ENCODE measurements at regions not wholly inside any gene's neighbourhood (a gene's known extent, or its start where the extent isn't known, plus 50 kb on each side); places are given as distances from the start of the nearest gene placed in this dataset.
A peak's percentile ranks its signal among the peaks of the same experiment; 100 is the strongest.

GRCh38 chr13:99875391-99875790 lies 96.2 kb downstream of the ZIC5 start:
- ATAC-seq (ENCODE audit: low read depth) (no peak), DNase-seq (ENCODE audit: low spot score in 2 of 2) (no peak)
- no peak overlapping the region for H3K4me3 Mint-ChIP-seq
- no peak overlapping the region for H3K27ac Mint-ChIP-seq
- no peaks in the 10 kb centered on the region for H3K9me3 Mint-ChIP-seq
- H3K4me1 Mint-ChIP-seq, result peaks cover 8% of the 10 kb centered on the region
- peaks cover 6% of the 10 kb centered on the region for H3K36me3 Mint-ChIP-seq
- no peaks in the 10 kb centered on the region for H3K27me3 Mint-ChIP-seq

- H3K27ac Mint-ChIP-seq, result no peak overlapping the region
- H3K4me1 Mint-ChIP-seq, result peaks cover 8% of the 10 kb centered on the region
- H3K36me3 Mint-ChIP-seq, result peaks cover 6% of the 10 kb centered on the region
- no peaks in the 10 kb centered on the region for H3K27me3 Mint-ChIP-seq
- DNase-seq (ENCODE audit: low spot score in 2 of 2), result no peak
- no peak overlapping the region for H3K4me3 Mint-ChIP-seq
- no peaks in the 10 kb centered on the region for H3K9me3 Mint-ChIP-seq
- ATAC-seq (ENCODE audit: low read depth), result no peak
These were observed 97.6 kb downstream of the ZIC5 start for GRCh38 chr13:99873832-99874430.

GRCh38 chr13:99873141-99873540 lies 98.4 kb downstream of the ZIC5 start:
- no peaks in the 10 kb centered on the region for H3K9me3 Mint-ChIP-seq

GRCh38 chr13:99871249-99871898 lies 100.2 kb downstream of the ZIC5 start:
- no peaks in the 10 kb centered on the region for H3K9me3 Mint-ChIP-seq
- H3K4me1 Mint-ChIP-seq, result peaks cover 8% of the 10 kb centered on the region
- ATAC-seq (ENCODE audit: low read depth) (no peak), DNase-seq (ENCODE audit: low spot score in 2 of 2) (no peak)
- peak overlapping the region; percentile 45 for H3K27ac Mint-ChIP-seq
- no peak overlapping the region for H3K4me3 Mint-ChIP-seq
- H3K36me3 Mint-ChIP-seq, result peaks cover 18% of the 10 kb centered on the region
- H3K27me3 Mint-ChIP-seq, result no peaks in the 10 kb centered on the region

More at GRCh38 chr13:99873141-99873540, 98.4 kb downstream of the ZIC5 start:
- H3K27ac Mint-ChIP-seq, result no peak overlapping the region
- DNase-seq (ENCODE audit: low spot score in 2 of 2) (no peak), ATAC-seq (ENCODE audit: low read depth) (no peak)
- H3K36me3 Mint-ChIP-seq, result peaks cover 6% of the 10 kb centered on the region
- H3K4me3 Mint-ChIP-seq, result no peak overlapping the region
- H3K27me3 Mint-ChIP-seq, result no peaks in the 10 kb centered on the region
- peaks cover 8% of the 10 kb centered on the region for H3K4me1 Mint-ChIP-seq

- Mint-ChIP-seq H3K9me3 (no peaks in the 10 kb centered on the region), H3K4me3 (no peak overlapping the region), H3K4me1 (peaks cover 8% of the 10 kb centered on the region), H3K27me3 (no peaks in the 10 kb centered on the region), H3K27ac (peak overlapping the region; percentile 45), H3K36me3 (peaks cover 22% of the 10 kb centered on the region)
- DNase-seq (ENCODE audit: low spot score in 2 of 2) (no peak), ATAC-seq (ENCODE audit: low read depth) (no peak)
These were observed 101.0 kb downstream of the ZIC5 start for GRCh38 chr13:99870541-99870940.

GRCh38 chr13:99869830-99870229 lies 101.7 kb downstream of the ZIC5 start:
- ATAC-seq (ENCODE audit: low read depth), result no peak
- no peak for DNase-seq (ENCODE audit: low spot score in 2 of 2)
- Mint-ChIP-seq H3K9me3 (no peaks in the 10 kb centered on the region), H3K27me3 (no peaks in the 10 kb centered on the region), H3K4me1 (peaks cover 8% of the 10 kb centered on the region), H3K36me3 (peaks cover 25% of the 10 kb centered on the region), H3K27ac (no peak overlapping the region), H3K4me3 (no peak overlapping the region)

GRCh38 chr13:99868767-99869166 lies 102.8 kb downstream of the ZIC5 start:
- H3K9me3 Mint-ChIP-seq, result no peaks in the 10 kb centered on the region
- peaks cover 35% of the 10 kb centered on the region for H3K36me3 Mint-ChIP-seq
- H3K4me3 Mint-ChIP-seq, result no peak overlapping the region
- DNase-seq (ENCODE audit: low spot score in 2 of 2) (no peak), ATAC-seq (ENCODE audit: low read depth) (no peak)
- H3K27me3 Mint-ChIP-seq, result no peaks in the 10 kb centered on the region
- H3K4me1 Mint-ChIP-seq, result peaks cover 8% of the 10 kb centered on the region
- no peak overlapping the region for H3K27ac Mint-ChIP-seq

GRCh38 chr13:99867535-99868257 lies 103.9 kb downstream of the ZIC5 start:
- peaks cover 8% of the 10 kb centered on the region for H3K4me1 Mint-ChIP-seq
- no peaks in the 10 kb centered on the region for H3K27me3 Mint-ChIP-seq
- H3K27ac Mint-ChIP-seq, result no peak overlapping the region
- DNase-seq (ENCODE audit: low spot score in 2 of 2), result no peak
- peaks cover 37% of the 10 kb centered on the region for H3K36me3 Mint-ChIP-seq
- no peaks in the 10 kb centered on the region for H3K9me3 Mint-ChIP-seq
- no peak overlapping the region for H3K4me3 Mint-ChIP-seq
- ATAC-seq (ENCODE audit: low read depth), result no peak

- H3K36me3 Mint-ChIP-seq, result peaks cover 31% of the 10 kb centered on the region
- no peak for ATAC-seq (ENCODE audit: low read depth)
- DNase-seq (ENCODE audit: low spot score in 2 of 2), result no peak
- no peaks in the 10 kb centered on the region for H3K9me3 Mint-ChIP-seq
- no peaks in the 10 kb centered on the region for H3K27me3 Mint-ChIP-seq
- peaks cover 8% of the 10 kb centered on the region for H3K4me1 Mint-ChIP-seq
- H3K27ac Mint-ChIP-seq, result no peak overlapping the region
- H3K4me3 Mint-ChIP-seq, result no peak overlapping the region
These were observed 104.8 kb downstream of the ZIC5 start for GRCh38 chr13:99866781-99867180.

- ATAC-seq (ENCODE audit: low read depth), result no peak
- Mint-ChIP-seq H3K27me3 (no peaks in the 10 kb centered on the region), H3K4me3 (no peak overlapping the region), H3K27ac (no peak overlapping the region), H3K9me3 (no peaks in the 10 kb centered on the region), H3K36me3 (peaks cover 31% of the 10 kb centered on the region), H3K4me1 (no peaks in the 10 kb centered on the region)
- DNase-seq (ENCODE audit: low spot score in 2 of 2), result no peak
These were observed 106.1 kb downstream of the ZIC5 start for GRCh38 chr13:99865420-99865930.

GRCh38 chr13:99864627-99864990 lies 107.0 kb downstream of the ZIC5 start:
- Mint-ChIP-seq H3K27ac (no peak overlapping the region), H3K27me3 (no peaks in the 10 kb centered on the region), H3K9me3 (no peaks in the 10 kb centered on the region), H3K4me1 (peaks cover 3% of the 10 kb centered on the region), H3K36me3 (peaks cover 32% of the 10 kb centered on the region), H3K4me3 (no peak overlapping the region)
- no peak for ATAC-seq (ENCODE audit: low read depth)
- DNase-seq (ENCODE audit: low spot score in 2 of 2), result no peak

- Mint-ChIP-seq H3K27ac (no peak overlapping the region), H3K27me3 (no peaks in the 10 kb centered on the region), H3K4me3 (no peak overlapping the region), H3K36me3 (peaks cover 36% of the 10 kb centered on the region), H3K4me1 (peaks cover 4% of the 10 kb centered on the region), H3K9me3 (no peaks in the 10 kb centered on the region)
- ATAC-seq (ENCODE audit: low read depth), result no peak
- no peak for DNase-seq (ENCODE audit: low spot score in 2 of 2)
These were observed 107.6 kb downstream of the ZIC5 start for GRCh38 chr13:99863789-99864626.

GRCh38 chr13:99862244-99862643 lies 109.3 kb downstream of the ZIC5 start:
- Mint-ChIP-seq H3K4me3 (no peak overlapping the region), H3K36me3 (peaks cover 35% of the 10 kb centered on the region), H3K27me3 (no peaks in the 10 kb centered on the region), H3K4me1 (peaks cover 4% of the 10 kb centered on the region), H3K9me3 (no peaks in the 10 kb centered on the region), H3K27ac (no peak overlapping the region)
- DNase-seq (ENCODE audit: low spot score in 2 of 2), result no peak
- ATAC-seq (ENCODE audit: low read depth), result no peak

GRCh38 chr13:99861771-99862170 lies 109.8 kb downstream of the ZIC5 start:
- H3K4me1 Mint-ChIP-seq, result peaks cover 4% of the 10 kb centered on the region
- DNase-seq (ENCODE audit: low spot score in 2 of 2), result no peak
- no peak overlapping the region for H3K27ac Mint-ChIP-seq
- H3K4me3 Mint-ChIP-seq, result no peak overlapping the region
- no peaks in the 10 kb centered on the region for H3K27me3 Mint-ChIP-seq
- ATAC-seq (ENCODE audit: low read depth), result no peak
- peaks cover 31% of the 10 kb centered on the region for H3K36me3 Mint-ChIP-seq
- H3K9me3 Mint-ChIP-seq, result no peaks in the 10 kb centered on the region

Data from memory B cell (primary cell).